ENCODE measurements at regions not wholly inside any gene's neighbourhood (a gene's known extent, or its start where the extent isn't known, plus 50 kb on each side); places are given as distances from the start of the nearest gene placed in this dataset.

- no peak for TF ChIP-seq CTCF (IDR thresholded peaks at IDR 0.05)
- TF ChIP-seq POLR2A (IDR thresholded peaks at IDR 0.05) = no peak
These were observed 85.0 kb downstream of the NOG start for GRCh38 chr17:56678249-56679114.
